ENCODE measurements at regions not wholly inside any gene's neighbourhood (a gene's known extent, or its start where the extent isn't known, plus 50 kb on each side); places are given as distances from the start of the nearest gene placed in this dataset.

- TF ChIP-seq, protein P1, sequence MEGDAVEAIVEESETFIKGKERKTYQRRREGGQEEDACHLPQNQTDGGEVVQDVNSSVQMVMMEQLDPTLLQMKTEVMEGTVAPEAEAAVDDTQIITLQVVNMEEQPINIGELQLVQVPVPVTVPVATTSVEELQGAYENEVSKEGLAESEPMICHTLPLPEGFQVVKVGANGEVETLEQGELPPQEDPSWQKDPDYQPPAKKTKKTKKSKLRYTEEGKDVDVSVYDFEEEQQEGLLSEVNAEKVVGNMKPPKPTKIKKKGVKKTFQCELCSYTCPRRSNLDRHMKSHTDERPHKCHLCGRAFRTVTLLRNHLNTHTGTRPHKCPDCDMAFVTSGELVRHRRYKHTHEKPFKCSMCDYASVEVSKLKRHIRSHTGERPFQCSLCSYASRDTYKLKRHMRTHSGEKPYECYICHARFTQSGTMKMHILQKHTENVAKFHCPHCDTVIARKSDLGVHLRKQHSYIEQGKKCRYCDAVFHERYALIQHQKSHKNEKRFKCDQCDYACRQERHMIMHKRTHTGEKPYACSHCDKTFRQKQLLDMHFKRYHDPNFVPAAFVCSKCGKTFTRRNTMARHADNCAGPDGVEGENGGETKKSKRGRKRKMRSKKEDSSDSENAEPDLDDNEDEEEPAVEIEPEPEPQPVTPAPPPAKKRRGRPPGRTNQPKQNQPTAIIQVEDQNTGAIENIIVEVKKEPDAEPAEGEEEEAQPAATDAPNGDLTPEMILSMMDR (IDR thresholded peaks at IDR 0.05; ENCODE audit: unreplicated experiment in 3 of 3): no peak
- no peaks in the 10 kb centered on the region for H3K9me3 Mint-ChIP-seq
- peaks cover 5% of the 10 kb centered on the region for H3K4me1 Mint-ChIP-seq
- H3K36me3 Mint-ChIP-seq (ENCODE audit: low read depth): no peaks in the 10 kb centered on the region
- H3K27me3 Mint-ChIP-seq (ENCODE audit: low read depth): peaks cover 3% of the 10 kb centered on the region
- no peak overlapping the region for H3K27ac Mint-ChIP-seq
- H3K4me3 Mint-ChIP-seq: no peak overlapping the region
These were observed 288.7 kb upstream of the ADAMTS9 start for GRCh38 chr3:64976456-64976855.

DNA sequence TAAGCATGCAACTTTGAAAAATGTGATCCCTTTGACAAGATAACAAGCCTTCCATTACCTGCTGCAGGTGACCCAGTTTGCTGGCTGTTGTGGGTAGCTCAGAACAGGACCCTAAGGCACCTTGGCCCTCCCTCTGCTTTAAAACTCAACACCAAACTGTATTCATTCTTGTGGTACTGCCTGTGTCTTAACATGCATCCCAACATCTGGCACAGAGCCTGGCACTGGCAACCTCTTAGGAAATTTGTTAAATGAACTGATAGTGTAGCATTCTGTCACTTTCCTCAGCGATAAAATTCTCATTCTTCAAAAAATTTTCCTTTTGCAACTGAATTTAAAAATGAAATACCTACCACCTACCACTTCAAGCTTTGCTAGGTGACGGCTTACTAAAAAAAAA, 287.3 kb upstream of the ADAMTS9 start:
- H3K4me3 Mint-ChIP-seq: no peak overlapping the region
- TF ChIP-seq, protein P1 (IDR thresholded peaks at IDR 0.05; ENCODE audit: unreplicated experiment in 3 of 3): no peak
- peaks cover 3% of the 10 kb centered on the region for H3K27me3 Mint-ChIP-seq (ENCODE audit: low read depth)
- peaks cover 6% of the 10 kb centered on the region for H3K36me3 Mint-ChIP-seq (ENCODE audit: low read depth)
- peaks cover 4% of the 10 kb centered on the region for H3K9me3 Mint-ChIP-seq
- H3K4me1 Mint-ChIP-seq: peaks cover 5% of the 10 kb centered on the region
- no peak overlapping the region for H3K27ac Mint-ChIP-seq

DNA sequence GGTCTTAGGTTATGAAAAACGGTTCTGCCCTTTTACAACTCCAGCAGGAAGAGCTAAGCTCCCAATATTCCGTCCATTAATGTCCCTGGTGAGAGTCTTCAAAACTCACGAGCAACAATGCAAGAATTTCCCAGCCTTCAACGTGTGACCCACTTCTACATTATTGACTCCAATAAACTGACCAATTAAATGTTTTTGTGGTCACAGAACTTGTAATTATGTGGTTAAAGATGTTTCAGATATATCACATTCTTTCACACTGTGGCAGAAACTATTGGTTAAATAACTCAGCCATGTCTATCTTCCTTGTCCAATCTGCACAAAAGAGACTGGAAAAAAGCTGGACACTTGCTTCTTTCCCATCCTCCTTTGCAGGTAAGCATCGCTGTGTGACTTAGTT, 286.6 kb upstream of the ADAMTS9 start:
- H3K27ac Mint-ChIP-seq: no peak overlapping the region
- TF ChIP-seq, protein P1 (IDR thresholded peaks at IDR 0.05; ENCODE audit: unreplicated experiment in 3 of 3): no peak

GRCh38 chr3:64972793-64973192, 285.0 kb upstream of the ADAMTS9 start:
- Mint-ChIP-seq H3K27ac (no peak overlapping the region), H3K36me3 (ENCODE audit: low read depth) (peaks cover 17% of the 10 kb centered on the region), H3K9me3 (peaks cover 13% of the 10 kb centered on the region), H3K27me3 (ENCODE audit: low read depth) (peaks cover 3% of the 10 kb centered on the region), H3K4me3 (no peak overlapping the region), H3K4me1 (peaks cover 5% of the 10 kb centered on the region)
- TF ChIP-seq, protein P1 (IDR thresholded peaks at IDR 0.05; ENCODE audit: unreplicated experiment in 3 of 3): no peak

More for the DNA sequence above, 286.6 kb upstream of the ADAMTS9 start:
- H3K36me3 Mint-ChIP-seq (ENCODE audit: low read depth): peaks cover 9% of the 10 kb centered on the region
- H3K4me3 Mint-ChIP-seq: no peak overlapping the region
- H3K4me1 Mint-ChIP-seq: peaks cover 5% of the 10 kb centered on the region
- H3K27me3 Mint-ChIP-seq (ENCODE audit: low read depth): peaks cover 3% of the 10 kb centered on the region
- H3K9me3 Mint-ChIP-seq: peaks cover 7% of the 10 kb centered on the region

- Mint-ChIP-seq H3K27ac (no peak overlapping the region), H3K27me3 (ENCODE audit: low read depth) (peaks cover 3% of the 10 kb centered on the region), H3K9me3 (peaks cover 22% of the 10 kb centered on the region), H3K4me3 (no peak overlapping the region), H3K36me3 (ENCODE audit: low read depth) (peaks cover 29% of the 10 kb centered on the region), H3K4me1 (peaks cover 5% of the 10 kb centered on the region)
- TF ChIP-seq, protein P1 (IDR thresholded peaks at IDR 0.05; ENCODE audit: unreplicated experiment in 3 of 3): no peak
These were observed 283.8 kb upstream of the ADAMTS9 start for GRCh38 chr3:64971602-64972001.

DNA sequence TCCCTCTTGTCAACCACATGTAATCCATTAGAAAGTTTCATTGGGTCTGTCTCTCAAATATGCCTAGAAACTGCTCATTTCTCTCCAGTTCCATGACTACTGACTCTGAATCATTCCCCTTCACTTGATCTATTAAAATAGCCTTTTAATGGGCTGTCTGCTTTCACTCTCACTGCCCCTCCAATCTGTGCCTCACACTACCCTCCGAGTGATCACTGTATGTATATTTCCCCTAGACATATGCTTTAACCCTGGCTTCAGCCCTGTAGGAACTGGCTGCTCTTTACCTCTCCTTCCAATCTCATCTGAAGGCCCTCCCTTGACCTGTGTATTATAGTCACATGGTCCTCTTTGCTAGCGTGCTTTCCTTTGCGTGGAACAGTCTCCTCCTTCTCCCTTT, 282.8 kb upstream of the ADAMTS9 start:
- Mint-ChIP-seq H3K4me1 (peaks cover 5% of the 10 kb centered on the region), H3K27ac (no peak overlapping the region), H3K36me3 (ENCODE audit: low read depth) (peaks cover 37% of the 10 kb centered on the region), H3K4me3 (no peak overlapping the region), H3K9me3 (peaks cover 25% of the 10 kb centered on the region), H3K27me3 (ENCODE audit: low read depth) (peaks cover 5% of the 10 kb centered on the region)
- TF ChIP-seq, protein P1 (IDR thresholded peaks at IDR 0.05; ENCODE audit: unreplicated experiment in 3 of 3): no peak

Measured in nephron (organoid).